Effector memory CD8-positive, alpha-beta T cell (primary cell): ENCODE measurements at regions not wholly inside any gene's neighbourhood (a gene's known extent, or its start where the extent isn't known, plus 50 kb on each side); places are given as distances from the start of the nearest gene placed in this dataset.
"Not testable (repeated sequence)": the region's sequence is repeated elsewhere in the genome, so short reads cannot be mapped to it uniquely, and the experiment has no call there.

Experiments used
- ATAC-seq: fragments of 150-1000 bp; cut with Tn5 transposase; replicated peaks from 2 replicates; pipeline ENCODE4 v1.10.0; 2021; ENCODE audit warnings: mild to moderate bottlenecking, moderate library complexity
- DNase-seq, 3 experiments: peaks; one replicate each; pipeline ENCODE4 v3.0.0; 2021
- H3K27ac Mint-ChIP-seq, 2 donors: one replicate each; pipeline ENCODE4 v1.8.0; 2022; ENCODE audit warnings: mild to moderate bottlenecking in 2 of 2, mixed read lengths in 2 of 2, moderate library complexity in 2 of 2
- H3K27me3 Mint-ChIP-seq, 2 donors: one replicate each; pipeline ENCODE4 v1.8.0; 2022; ENCODE audit warnings: mixed read lengths in 2 of 2
- H3K36me3 Mint-ChIP-seq: one replicate; pipeline ENCODE4 v1.8.0; 2022; ENCODE audit warnings: mild to moderate bottlenecking, moderate library complexity, mixed read lengths; ENCODE audit not compliant: insufficient read depth
- H3K4me1 Mint-ChIP-seq, 2 donors: one replicate each; pipeline ENCODE4 v1.8.0; 2022; ENCODE audit warnings: low read depth in 2 of 2, mixed read lengths in 2 of 2
- H3K4me3 Mint-ChIP-seq, 2 donors: one replicate each; pipeline ENCODE4 v1.8.0; 2022; ENCODE audit warnings: mild to moderate bottlenecking in 2 of 2, mixed read lengths in 2 of 2, moderate library complexity in 2 of 2
- H3K9me3 Mint-ChIP-seq, 2 donors: one replicate each; pipeline ENCODE4 v1.8.0; 2022; ENCODE audit warnings: mixed read lengths in 2 of 2

DNA sequence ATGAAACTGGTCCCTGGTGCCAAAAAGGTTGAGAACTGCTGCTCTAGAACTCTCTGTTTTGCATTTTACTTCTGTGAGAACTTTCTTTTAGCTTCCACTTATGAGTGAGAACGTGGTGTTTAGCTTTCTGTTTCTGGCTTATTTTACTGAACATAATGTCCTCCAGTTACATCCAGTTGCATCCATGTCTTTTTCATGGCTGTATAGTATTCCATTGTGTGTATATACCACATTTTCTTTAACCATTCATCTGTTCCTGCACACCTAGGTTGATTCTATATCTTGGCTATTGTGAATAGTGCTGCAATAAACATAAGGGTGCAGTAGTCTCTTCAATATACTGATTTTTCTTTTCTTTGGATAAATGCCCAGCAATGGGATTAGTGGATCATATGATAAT is 165.7 kb downstream of the NPR3 start:
- Mint-ChIP-seq H3K9me3 (peaks cover 23 to 25% of the 10 kb centered on the region in 2 donors), H3K4me3 (no peak overlapping the region), H3K27me3 (no peaks in the 10 kb centered on the region), H3K36me3 (no peaks in the 10 kb centered on the region), H3K4me1 (no peaks in the 10 kb centered on the region), H3K27ac (no peak overlapping the region)
- DNase-seq (no peak), ATAC-seq (no peak)

- H3K4me3 Mint-ChIP-seq, H3K27ac Mint-ChIP-seq, ATAC-seq, H3K27me3 Mint-ChIP-seq, H3K36me3 Mint-ChIP-seq, DNase-seq, H3K4me1 Mint-ChIP-seq: not testable (repeated sequence)
- H3K9me3 Mint-ChIP-seq, result peaks cover 20 to 26% of the 10 kb centered on the region in 2 donors
Measured at GRCh38 chr5:32879364-32879763, 168.2 kb downstream of the NPR3 start.

DNA sequence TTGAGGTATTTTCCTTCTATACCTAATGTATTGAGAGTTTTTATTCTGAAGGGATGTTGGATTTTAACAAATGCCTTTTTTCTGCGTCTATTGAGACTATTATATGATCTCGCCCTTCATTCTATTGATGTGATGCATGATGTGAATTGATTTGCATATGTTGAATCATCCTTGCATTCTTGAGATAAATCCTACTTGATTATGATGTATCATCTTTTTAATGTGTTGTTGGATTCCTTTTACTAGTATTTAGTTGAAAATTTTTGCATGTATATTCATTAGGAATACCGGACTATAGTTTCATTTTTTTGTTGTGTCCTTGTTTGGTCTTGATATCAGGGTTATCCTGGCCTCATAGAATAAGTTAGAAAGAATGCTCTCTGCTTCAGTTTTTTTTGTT is 169.7 kb downstream of the NPR3 start:
- Mint-ChIP-seq H3K36me3 (no peaks in the 10 kb centered on the region), H3K9me3 (peaks cover 20 to 27% of the 10 kb centered on the region in 2 donors), H3K27me3 (no peaks in the 10 kb centered on the region), H3K4me1 (no peaks in the 10 kb centered on the region), H3K4me3 (no peak overlapping the region), H3K27ac (no peak overlapping the region)
- DNase-seq (no peak), ATAC-seq (no peak)

DNA sequence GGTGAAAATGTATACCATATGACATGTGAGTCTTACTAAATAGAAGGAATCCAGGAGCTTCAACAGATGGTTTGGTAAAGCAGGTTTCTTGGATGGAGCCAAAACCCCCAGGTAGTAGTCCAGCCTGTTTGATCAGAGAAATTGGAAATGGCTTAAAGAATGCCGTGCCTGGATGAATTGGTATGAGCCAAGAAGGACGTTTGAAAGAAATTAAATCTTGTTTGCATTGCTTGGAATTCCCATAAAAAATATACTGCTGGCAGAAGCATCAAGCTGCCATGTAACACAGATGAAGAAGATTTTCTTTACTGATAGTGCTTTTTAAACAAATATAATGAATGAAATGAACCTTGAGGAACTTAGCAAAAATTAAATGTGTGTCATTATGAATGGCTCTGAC is 176.3 kb downstream of the NPR3 start:
- Mint-ChIP-seq H3K9me3 (peaks cover 9 to 15% of the 10 kb centered on the region in 2 donors), H3K36me3 (no peaks in the 10 kb centered on the region), H3K27ac (no peak overlapping the region), H3K4me3 (no peak overlapping the region), H3K4me1 (no peaks in the 10 kb centered on the region), H3K27me3 (no peaks in the 10 kb centered on the region)
- no peak for DNase-seq
- ATAC-seq, result no peak

DNA sequence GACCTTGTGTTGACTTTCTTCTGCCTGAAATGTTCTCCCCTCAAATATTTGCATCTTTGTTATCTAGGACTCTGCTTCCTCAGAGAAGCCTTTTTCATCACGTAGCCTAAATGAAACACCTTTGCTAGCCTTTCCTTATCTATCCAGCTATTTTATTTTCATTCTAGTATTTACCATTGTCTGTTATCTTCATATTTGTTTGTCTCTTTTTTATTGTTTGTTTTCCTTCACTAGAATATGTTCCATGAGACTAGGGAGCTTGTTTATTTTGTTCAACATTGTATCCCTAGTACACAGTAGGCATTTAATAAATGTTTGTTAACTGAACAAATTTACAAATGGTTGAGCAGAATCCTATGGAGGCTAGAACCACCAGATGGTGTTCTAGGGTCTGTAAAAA is 178.0 kb downstream of the NPR3 start:
- Mint-ChIP-seq H3K27me3 (no peaks in the 10 kb centered on the region), H3K4me1 (no peaks in the 10 kb centered on the region), H3K36me3 (no peaks in the 10 kb centered on the region), H3K9me3 (peaks cover 7 to 10% of the 10 kb centered on the region in 2 donors), H3K4me3 (no peak overlapping the region), H3K27ac (no peak overlapping the region)
- DNase-seq, result no peak
- ATAC-seq, result no peak

DNA sequence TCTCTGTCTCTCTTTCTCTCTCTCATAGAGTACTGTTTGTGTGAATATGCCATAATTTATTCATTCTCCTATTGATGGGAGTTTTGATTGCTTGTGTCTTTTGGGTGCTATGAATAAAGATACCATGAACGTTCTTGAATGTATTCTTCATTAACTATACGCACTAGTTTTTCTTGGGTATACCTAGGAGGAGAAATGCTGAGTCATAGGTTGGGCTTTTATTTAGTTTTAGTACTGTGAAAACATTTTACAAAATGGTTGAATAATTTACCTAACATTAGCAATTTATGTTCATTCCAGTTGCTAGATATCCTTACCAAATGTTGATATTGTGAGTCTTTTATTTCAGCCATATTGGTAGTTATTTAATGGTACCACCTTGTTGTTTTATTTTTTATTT is 192.5 kb downstream of the NPR3 start:
- no peaks in the 10 kb centered on the region for H3K27me3 Mint-ChIP-seq
- H3K9me3 Mint-ChIP-seq, result peaks cover 9 to 22% of the 10 kb centered on the region in 2 donors
- H3K4me1 Mint-ChIP-seq, result no peaks in the 10 kb centered on the region
- H3K36me3 Mint-ChIP-seq, result no peaks in the 10 kb centered on the region
- no peak overlapping the region for H3K4me3 Mint-ChIP-seq
- H3K27ac Mint-ChIP-seq, result no peak overlapping the region
- ATAC-seq (no peak), DNase-seq (no peak)

- Mint-ChIP-seq H3K4me1 (no peaks in the 10 kb centered on the region), H3K27me3 (no peaks in the 10 kb centered on the region), H3K36me3 (no peaks in the 10 kb centered on the region), H3K9me3 (peaks cover 11 to 21% of the 10 kb centered on the region in 2 donors), H3K4me3 (no peak overlapping the region), H3K27ac (no peak overlapping the region)
- DNase-seq, result no peak
- ATAC-seq, result no peak
Measured at GRCh38 chr5:32908641-32909040, 197.5 kb downstream of the NPR3 start.

- no peaks in the 10 kb centered on the region for H3K36me3 Mint-ChIP-seq
- DNase-seq, result no peak
- no peaks in the 10 kb centered on the region for H3K4me1 Mint-ChIP-seq
- peaks cover 12 to 23% of the 10 kb centered on the region in 2 donors for H3K9me3 Mint-ChIP-seq
- H3K27ac Mint-ChIP-seq, result no peak overlapping the region
- H3K27me3 Mint-ChIP-seq, result no peaks in the 10 kb centered on the region
- no peak overlapping the region for H3K4me3 Mint-ChIP-seq
- no peak for ATAC-seq
Measured at GRCh38 chr5:32909207-32909606, 198.1 kb downstream of the NPR3 start.

GRCh38 chr5:32916648-32917047 is 205.5 kb downstream of the NPR3 start:
- Mint-ChIP-seq H3K27me3 (no peaks in the 10 kb centered on the region), H3K4me1 (no peaks in the 10 kb centered on the region), H3K4me3 (no peak overlapping the region), H3K36me3 (no peaks in the 10 kb centered on the region), H3K9me3 (peaks cover 6 to 7% of the 10 kb centered on the region in 2 donors), H3K27ac (no peak overlapping the region)
- no peak for ATAC-seq
- DNase-seq, result no peak

DNA sequence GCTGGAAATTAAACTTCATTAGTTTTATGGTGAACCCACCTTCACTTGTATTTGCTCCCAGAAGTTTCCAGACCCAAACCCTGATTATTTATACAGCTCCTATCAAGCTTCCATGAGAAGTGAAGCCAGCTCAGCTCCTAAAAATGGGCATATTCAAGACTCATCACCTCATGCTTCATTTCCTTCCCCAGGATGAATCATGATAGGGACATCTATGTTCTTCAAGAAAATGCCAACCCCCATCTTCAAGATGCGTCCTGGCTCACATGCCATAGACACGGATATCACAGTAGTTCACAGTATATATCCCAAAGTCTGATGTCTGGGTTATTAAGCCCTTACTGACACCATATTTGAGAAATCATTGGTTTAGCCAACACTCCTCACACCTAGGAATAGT is 217.6 kb downstream of the NPR3 start:
- Mint-ChIP-seq H3K27me3 (no peaks in the 10 kb centered on the region), H3K9me3 (peaks cover 0 to 8% of the 10 kb centered on the region in 2 donors), H3K36me3 (no peaks in the 10 kb centered on the region), H3K4me1 (no peaks in the 10 kb centered on the region), H3K4me3 (no peak overlapping the region), H3K27ac (no peak overlapping the region)
- ATAC-seq (no peak), DNase-seq (no peak)

DNA sequence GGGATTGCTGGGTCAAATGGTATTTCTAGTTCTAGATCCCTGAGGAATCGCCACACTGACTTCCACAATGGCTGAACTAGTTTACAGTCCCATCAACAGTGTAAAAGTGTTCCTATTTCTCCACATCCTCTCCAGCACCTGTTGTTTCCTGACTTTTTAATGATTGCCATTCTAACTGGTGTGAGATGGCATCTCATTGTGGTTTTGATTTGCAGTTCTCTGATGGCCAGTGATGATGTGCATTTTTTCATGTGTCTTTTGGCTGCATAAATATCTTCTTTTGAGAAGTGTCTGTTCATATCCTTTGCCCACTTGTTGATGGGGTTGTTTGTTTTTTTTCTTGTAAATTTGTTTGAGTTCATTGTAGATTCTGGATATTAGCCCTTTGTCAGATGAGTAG is 220.3 kb downstream of the NPR3 start:
- H3K4me3 Mint-ChIP-seq, H3K27me3 Mint-ChIP-seq, DNase-seq, H3K36me3 Mint-ChIP-seq, ATAC-seq, H3K27ac Mint-ChIP-seq, H3K4me1 Mint-ChIP-seq: not testable (repeated sequence)
- H3K9me3 Mint-ChIP-seq, result peaks cover 8 to 10% of the 10 kb centered on the region in 2 donors

DNA sequence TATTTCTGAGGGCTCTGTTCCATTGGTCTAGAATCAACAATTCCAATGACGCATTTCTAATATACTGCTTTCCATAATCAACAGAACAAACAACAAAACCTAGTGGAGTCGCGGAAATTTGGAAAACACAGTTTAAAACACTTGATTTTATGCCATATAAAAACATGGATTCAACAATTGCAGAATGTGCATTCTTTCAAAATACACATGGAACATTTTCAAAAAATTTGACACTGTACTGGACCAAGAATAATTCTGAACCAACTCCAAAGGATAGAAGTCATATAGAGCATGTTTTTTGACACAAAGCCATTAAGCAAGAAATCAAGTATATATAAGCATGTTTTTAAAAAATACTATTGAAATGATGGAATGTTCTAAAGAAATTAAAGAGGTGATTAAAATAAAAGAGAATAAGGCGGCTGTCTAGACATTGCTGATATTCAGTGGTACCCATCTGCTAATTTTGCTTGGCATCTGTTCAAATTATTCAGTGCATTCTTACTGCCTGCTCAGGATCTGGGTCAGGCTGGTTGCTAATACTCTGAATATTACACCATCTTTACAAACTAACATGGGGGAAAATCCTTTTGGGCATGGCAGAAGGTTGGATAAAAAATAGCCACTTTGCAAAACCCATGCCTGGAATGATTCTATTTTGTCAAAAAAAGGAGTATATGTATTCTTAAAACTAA is 221.3 kb downstream of the NPR3 start:
- Mint-ChIP-seq H3K27me3 (no peaks in the 10 kb centered on the region), H3K4me1 (no peaks in the 10 kb centered on the region), H3K27ac (no peak overlapping the region), H3K9me3 (peaks cover 8 to 10% of the 10 kb centered on the region in 2 donors), H3K36me3 (no peaks in the 10 kb centered on the region), H3K4me3 (no peak overlapping the region)
- ATAC-seq, result no peak
- no peak for DNase-seq

DNA sequence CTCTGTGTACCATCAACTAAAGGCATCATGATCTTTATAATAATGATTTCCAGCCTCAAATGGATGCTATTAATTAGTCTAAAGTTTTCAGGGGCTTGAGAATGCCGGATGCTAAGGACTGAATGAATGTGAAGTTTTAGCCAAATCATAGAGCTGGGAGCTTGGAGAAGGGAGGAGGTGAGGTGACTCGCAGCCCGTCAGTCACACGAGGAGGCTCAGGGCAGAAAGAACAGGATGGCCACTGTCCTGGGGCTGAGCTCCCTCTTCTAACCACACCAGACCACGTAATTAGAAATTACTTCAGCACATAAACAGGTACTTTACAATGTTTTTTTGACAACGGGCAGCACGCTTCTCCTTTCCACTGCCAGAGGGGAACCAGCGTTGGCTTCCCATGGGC is 222.6 kb downstream of the NPR3 start:
- no peak for ATAC-seq
- no peaks in the 10 kb centered on the region for H3K36me3 Mint-ChIP-seq

GRCh38 chr5:32934529-32934928 is 223.4 kb downstream of the NPR3 start:
- peaks cover 2 to 8% of the 10 kb centered on the region in 2 donors for H3K9me3 Mint-ChIP-seq
- no peaks in the 10 kb centered on the region for H3K36me3 Mint-ChIP-seq
- no peaks in the 10 kb centered on the region for H3K4me1 Mint-ChIP-seq
- H3K27me3 Mint-ChIP-seq, result no peaks in the 10 kb centered on the region
- no peak for DNase-seq
- no peak overlapping the region for H3K4me3 Mint-ChIP-seq
- H3K27ac Mint-ChIP-seq, result no peak overlapping the region
- no peak for ATAC-seq

More for the DNA sequence above, 222.6 kb downstream of the NPR3 start:
- no peaks in the 10 kb centered on the region for H3K27me3 Mint-ChIP-seq
- H3K4me1 Mint-ChIP-seq, result no peaks in the 10 kb centered on the region
- no peak overlapping the region for H3K4me3 Mint-ChIP-seq
- peaks cover 5 to 8% of the 10 kb centered on the region in 2 donors for H3K9me3 Mint-ChIP-seq
- H3K27ac Mint-ChIP-seq, result no peak overlapping the region
- DNase-seq, result no peak
